HFF-Myc (cell line): ENCODE measurements at regions not wholly inside any gene's neighbourhood (a gene's known extent, or its start where the extent isn't known, plus 50 kb on each side); places are given as distances from the start of the nearest gene placed in this dataset.

Experiments used
- DNase-seq: peaks from one replicate; pipeline ENCODE4 v3.0.0-alpha.2; 2011; ENCODE audit warnings: low read depth; ENCODE audit errors: extremely low read depth
- H3K4me3 ChIP-seq: replicated peaks from 2 replicates; pipeline ENCODE4 v1.5.1; 2011; ENCODE audit warnings: low read depth, mild to moderate bottlenecking, control low read depth, low read length
- CTCF ChIP-seq: IDR thresholded peaks from 2 replicates; pipeline ENCODE4 v1.5.1; 2012; ENCODE audit warnings: mild to moderate bottlenecking, low read depth, low read length, control low read depth; ENCODE audit errors: missing control alignments

- H3K4me3 ChIP-seq: no peak overlapping the region
- no peak for TF ChIP-seq CTCF
- no peak for DNase-seq
Measured at GRCh38 chrY:14246948-14247347, 190.9 kb downstream of the VCY1B start.

- DNase-seq: no peak
- no peak overlapping the region for H3K4me3 ChIP-seq
- TF ChIP-seq CTCF: no peak
Measured at GRCh38 chrY:14248878-14249576, 193.0 kb downstream of the VCY1B start.

GRCh38 chrY:14255965-14256816 is 200.2 kb downstream of the VCY1B start:
- TF ChIP-seq CTCF: no peak
- no peak for DNase-seq
- no peak overlapping the region for H3K4me3 ChIP-seq

GRCh38 chrY:14256817-14257168 is 200.8 kb downstream of the VCY1B start:
- no peak for TF ChIP-seq CTCF
- DNase-seq: no peak
- no peak overlapping the region for H3K4me3 ChIP-seq

GRCh38 chrY:14277029-14277428 is 221.0 kb downstream of the VCY1B start:
- H3K4me3 ChIP-seq: no peak overlapping the region
- DNase-seq: no peak
- TF ChIP-seq CTCF: no peak

GRCh38 chrY:14290656-14291375 is 233.5 kb upstream of the NLGN4Y start:
- H3K4me3 ChIP-seq: no peak overlapping the region
- DNase-seq: no peak
- TF ChIP-seq CTCF: no peak
